GM12873 (cell line): ENCODE measurements at regions not wholly inside any gene's neighbourhood (a gene's known extent, or its start where the extent isn't known, plus 50 kb on each side); places are given as distances from the start of the nearest gene placed in this dataset.

ENCODE experiments used
- CTCF ChIP-seq: IDR thresholded peaks from 2 replicates; pipeline ENCODE4 v1.5.1; 2012; ENCODE audit warnings: low read depth, mild to moderate bottlenecking, moderate library complexity, low read length, control low read depth; ENCODE audit not compliant: insufficient read depth; ENCODE audit errors: missing control alignments

- no peak for TF ChIP-seq CTCF
Measured at GRCh38 chr13:54643863-54644262, 1615.2 kb downstream of the OLFM4 start.

DNA sequence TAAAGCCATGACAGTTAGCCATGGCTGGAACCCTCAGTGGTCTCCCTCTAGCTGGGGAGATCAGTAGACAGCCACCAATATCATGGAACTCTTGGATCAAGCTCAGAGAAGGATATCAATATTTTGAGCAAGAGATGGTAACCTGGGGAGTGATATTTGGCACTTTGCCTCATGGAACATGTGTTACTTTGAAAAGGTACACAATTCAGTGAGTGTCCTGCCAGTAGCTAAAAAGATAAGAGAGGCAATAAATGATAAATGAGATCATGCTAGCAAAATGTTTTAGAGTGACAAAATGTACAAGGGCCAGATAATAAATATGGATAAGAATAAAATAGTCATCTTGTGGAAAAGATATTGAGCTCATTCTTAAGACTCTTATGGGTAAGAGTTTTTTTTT, 1618.7 kb downstream of the OLFM4 start:
- TF ChIP-seq CTCF: no peak

DNA sequence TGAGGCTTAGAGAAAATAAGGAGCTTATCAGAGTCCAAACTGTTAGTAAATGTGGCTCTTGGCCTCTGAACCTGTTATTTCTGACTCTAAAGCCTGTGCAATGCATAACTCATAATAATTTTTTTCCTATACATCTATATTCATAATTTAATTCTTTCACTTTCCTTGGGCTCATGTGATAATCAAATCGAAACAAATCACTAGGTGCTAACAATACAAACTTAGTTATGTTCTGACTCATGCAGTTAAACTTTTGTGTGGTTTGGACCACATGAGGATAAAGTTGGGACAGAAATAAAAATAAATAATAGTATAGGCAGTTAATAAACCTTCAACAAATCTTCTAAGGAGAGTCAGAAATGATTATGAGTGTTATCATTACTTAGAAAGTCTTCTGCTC, 1629.0 kb downstream of the OLFM4 start:
- TF ChIP-seq CTCF: no peak

GRCh38 chr13:54658771-54659170, 1630.2 kb downstream of the OLFM4 start:
- no peak for TF ChIP-seq CTCF

GRCh38 chr13:54660277-54660676, 1631.7 kb downstream of the OLFM4 start:
- TF ChIP-seq CTCF: no peak

GRCh38 chr13:54676526-54677113, 1648.0 kb downstream of the OLFM4 start:
- no peak for TF ChIP-seq CTCF

DNA sequence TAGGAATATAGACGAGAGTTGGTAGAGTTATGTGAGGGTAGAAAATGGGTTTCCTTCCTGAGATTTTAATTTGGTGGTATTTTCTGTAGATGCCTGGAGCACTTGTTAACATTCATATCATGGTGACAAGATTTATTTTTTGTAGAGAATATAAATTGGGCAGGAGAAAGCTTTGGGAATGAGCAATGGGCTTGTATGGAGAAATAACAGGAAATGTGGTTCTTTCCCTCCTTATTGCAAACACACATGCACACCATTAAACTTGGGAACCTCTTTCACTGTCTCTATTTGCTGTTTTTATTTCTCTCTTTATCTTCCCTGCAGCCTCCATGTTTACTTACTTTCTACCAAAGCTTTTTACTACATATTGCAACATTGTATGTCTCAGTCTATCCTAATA, 1653.6 kb downstream of the OLFM4 start:
- TF ChIP-seq CTCF: no peak
